Stimulated activated CD4-positive, alpha-beta T cell treated with anti-CD3 and anti-CD28 coated beads, TNF-alpha, amount 100 ng/mL, for 1 hour (primary cell): ENCODE measurements at regions not wholly inside any gene's neighbourhood (a gene's known extent, or its start where the extent isn't known, plus 50 kb on each side); places are given as distances from the start of the nearest gene placed in this dataset.

Experiments
- DNase-seq, 3 donors: peaks; one replicate each; pipeline ENCODE4 v3.0.0-alpha.2; 2020; ENCODE audit warnings: low read depth in 3 of 3, low spot score in 1 of 3

DNA sequence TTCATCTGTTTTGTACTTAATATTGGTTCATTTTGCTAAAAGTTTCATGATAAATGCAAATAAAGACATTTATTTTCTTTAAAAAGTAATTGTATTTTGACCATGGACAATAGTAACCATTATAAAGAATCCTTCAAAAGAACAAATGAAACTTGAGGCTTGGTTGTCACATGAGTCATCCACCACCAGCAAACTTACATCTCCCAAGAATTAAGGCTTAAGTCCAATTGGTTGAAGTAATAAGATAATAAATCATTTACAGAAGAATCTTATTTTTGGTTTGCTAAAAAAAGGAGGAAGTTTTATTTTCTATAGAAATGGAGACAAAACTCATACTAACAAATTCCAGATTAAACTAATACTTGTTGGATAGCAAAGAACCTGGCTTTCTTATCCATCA, 84.8 kb upstream of the KITLG start:
- no peak for DNase-seq

- DNase-seq = no peak
Measured at GRCh38 chr12:88662961-88663360, 82.7 kb upstream of the KITLG start.

DNA sequence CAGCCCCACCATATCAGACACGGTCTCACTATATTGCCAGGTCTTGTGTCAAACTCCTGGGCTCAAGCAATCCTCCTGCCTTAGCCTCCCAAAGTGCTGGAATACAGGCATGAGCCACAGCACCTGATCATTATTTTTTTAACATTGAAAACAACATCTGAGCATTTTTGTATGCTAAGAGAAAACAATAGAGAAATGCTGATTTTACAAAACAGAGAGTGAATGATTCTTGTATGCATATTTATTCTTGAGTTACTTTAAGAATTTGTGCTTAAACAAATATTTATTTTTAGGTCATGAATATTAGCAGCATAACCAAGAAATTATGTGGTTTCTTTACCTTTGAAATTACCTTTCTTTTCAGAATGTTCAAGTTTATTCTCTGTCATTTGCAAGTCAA, 81.8 kb upstream of the KITLG start:
- DNase-seq = no peak

DNA sequence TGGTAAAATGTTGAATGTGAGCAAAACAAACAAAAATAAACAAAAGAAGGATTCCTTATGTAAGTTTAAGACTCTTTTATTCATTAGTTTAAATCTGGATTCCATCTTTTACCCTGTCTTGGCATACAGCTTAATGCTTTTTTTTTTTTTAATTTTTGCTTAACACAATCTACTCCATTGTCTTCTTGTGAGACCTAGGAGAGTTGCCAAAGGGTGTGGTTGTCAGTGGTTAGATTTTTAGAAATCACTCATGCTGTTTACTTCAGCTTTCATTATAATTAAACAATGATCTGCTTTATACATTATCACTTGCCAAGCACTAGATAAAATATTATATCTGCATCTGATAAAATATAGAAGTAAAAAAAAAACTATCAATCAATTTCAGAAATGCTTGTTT, 77.7 kb upstream of the KITLG start:
- no peak for DNase-seq

GRCh38 chr12:88650715-88651114, 70.4 kb upstream of the KITLG start:
- no peak for DNase-seq

DNA sequence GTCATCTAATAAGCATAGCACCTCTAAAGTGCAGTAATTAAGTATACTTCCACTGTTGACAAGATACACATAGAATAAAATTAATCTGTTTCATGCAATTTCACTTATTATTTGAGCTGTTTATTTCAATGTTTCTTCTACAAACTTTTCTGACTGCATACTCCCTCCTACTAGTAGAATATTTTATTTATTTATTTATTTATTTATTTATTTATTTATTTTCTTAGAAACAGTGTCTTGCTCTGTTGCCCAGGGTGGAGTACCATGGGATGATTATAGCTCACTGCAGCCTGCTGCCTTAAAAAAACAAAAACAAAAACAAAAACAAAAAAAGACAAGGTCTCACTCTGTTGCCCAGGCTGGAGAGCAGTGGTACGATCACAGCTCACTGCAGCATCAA, 68.4 kb upstream of the KITLG start:
- no peak for DNase-seq

GRCh38 chr12:88646824-88647223, 66.6 kb upstream of the KITLG start:
- DNase-seq = no peak

DNA sequence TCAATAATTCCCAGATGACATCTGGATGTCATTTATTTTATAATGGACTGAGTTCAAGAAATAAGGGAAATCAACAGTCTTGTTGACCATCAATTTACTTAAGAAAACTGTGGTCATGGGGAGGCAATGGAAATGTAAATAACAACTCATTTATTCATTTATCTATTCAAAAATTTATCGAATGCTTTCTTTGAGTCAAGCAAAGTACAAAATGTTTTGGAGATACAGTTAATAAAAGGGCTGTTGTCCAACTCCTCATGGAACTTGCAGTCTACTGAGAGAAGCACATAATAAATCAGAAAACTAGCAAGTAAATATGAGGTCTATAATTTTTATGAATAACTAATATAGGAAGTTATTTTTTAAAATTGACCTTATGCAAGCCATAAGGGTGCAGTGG, 65.5 kb upstream of the KITLG start:
- DNase-seq = no peak

DNA sequence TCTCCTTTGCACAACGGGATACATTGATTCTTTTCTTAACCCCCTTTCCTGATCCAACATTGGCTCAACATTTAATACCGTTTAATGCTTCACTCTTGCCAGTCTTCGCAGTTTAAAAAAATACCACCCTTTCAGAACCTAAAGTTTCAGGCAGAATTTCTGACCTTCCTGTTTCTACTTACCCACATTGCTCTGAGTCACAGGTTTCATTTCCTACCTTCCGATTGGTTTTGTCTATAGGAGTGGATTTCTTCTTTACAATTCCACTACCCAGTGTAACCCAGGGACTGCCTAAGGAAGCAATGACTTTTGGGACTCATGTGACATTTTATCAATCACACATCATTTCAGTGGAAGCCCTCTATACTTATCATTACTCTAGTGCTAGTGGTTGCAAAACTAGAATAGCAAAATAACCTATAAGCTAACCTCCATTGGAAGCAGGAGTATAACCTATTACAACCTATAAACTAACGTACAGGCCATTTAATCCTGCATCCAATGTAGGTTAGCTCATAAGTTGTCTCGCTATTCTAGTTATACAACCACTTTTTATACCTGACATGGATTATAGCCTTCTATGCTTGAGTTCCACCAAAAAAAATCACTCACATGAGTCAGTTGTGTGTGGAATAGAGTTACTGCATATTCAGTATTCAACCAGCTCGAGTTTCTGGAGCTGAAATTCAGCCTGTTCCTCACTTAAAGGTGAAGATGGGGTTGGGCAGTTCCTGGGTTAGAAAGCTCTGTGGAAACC, 64.9 kb upstream of the KITLG start:
- no peak for DNase-seq

DNA sequence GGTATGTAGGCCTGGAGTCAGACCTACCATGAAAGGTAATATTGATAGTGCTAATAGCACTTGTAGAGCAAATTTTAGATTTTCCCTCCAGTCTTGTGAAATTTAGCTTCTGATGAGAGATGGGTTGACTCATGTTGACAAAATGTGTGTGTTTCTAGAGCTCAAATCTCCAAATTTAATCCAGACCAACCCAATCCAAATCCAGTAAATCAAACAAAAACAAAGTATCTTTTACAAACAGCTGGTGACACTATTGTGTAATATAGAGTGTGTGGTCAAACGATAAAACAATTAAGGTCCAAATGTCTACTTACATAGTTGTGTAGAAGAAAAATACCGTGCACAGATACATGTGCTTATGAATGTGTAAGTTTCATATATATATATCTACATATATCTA, 63.4 kb upstream of the KITLG start:
- DNase-seq = no peak

- DNase-seq = no peak
Measured at GRCh38 chr12:88642675-88643431, 62.6 kb upstream of the KITLG start.

GRCh38 chr12:88638966-88639760, 58.9 kb upstream of the KITLG start:
- no peak for DNase-seq

GRCh38 chr12:88638388-88638787, 58.1 kb upstream of the KITLG start:
- no peak for DNase-seq

DNA sequence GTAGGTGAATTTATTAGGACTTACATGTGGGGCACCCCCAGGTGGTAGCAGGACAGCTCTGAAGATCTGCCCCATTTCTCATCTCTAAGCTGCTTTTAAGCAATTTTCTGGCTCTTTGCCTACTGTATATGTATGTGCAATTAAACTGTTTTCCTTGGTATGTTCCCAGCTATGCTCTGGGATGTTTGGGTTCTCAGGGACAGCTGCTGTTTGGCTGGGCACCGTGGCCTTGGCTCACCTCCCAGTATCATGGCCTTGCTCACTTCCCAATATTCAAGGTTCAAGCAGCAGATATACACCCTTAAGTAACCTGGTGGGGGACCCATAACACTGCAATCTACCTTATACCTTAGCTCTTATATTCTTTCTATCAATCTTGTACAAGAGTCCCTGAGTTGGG, 53.7 kb upstream of the KITLG start:
- no peak for DNase-seq

GRCh38 chr12:88633312-88633711, 53.0 kb upstream of the KITLG start:
- no peak for DNase-seq

- DNase-seq = no peak
Measured at GRCh38 chr12:88630561-88630960, 50.3 kb upstream of the KITLG start.
